SU-DHL-6 (cell line): ENCODE measurements at regions not wholly inside any gene's neighbourhood (a gene's known extent, or its start where the extent isn't known, plus 50 kb on each side); places are given as distances from the start of the nearest gene placed in this dataset.

Source experiments
- H2AFZ ChIP-seq: fragments of 200-600 bp; sonication (generic); 2 replicates; pipeline ENCODE4 v1.6.1; 2014; ENCODE audit warnings: low read depth, mild to moderate bottlenecking, moderate library complexity, mixed read lengths, antibody characterized with exemption, low read length; ENCODE audit not compliant: severe bottlenecking
- H3F3A ChIP-seq: fragments of 200-600 bp; shearing (Covaris generic); 2 replicates; pipeline ENCODE4 v1.6.0; 2016; ENCODE audit warnings: antibody characterized with exemption, mild to moderate bottlenecking; ENCODE audit not compliant: insufficient read depth
- H3K27ac ChIP-seq: fragments of 200-600 bp; sonication (generic); 2 replicates; pipeline ENCODE4 v1.5.1; 2016; ENCODE audit warnings: low read depth, mild to moderate bottlenecking, low read length, moderate library complexity, mixed read lengths
- H3K27me3 ChIP-seq: fragments of 200-600 bp; sonication (generic), shearing (Covaris generic); 2 replicates; pipeline ENCODE4 v1.6.0; 2014; ENCODE audit warnings: mild to moderate bottlenecking, low read length
- H3K36me3 ChIP-seq: fragments of 200-600 bp; sonication (generic); 2 replicates; pipeline ENCODE4 v1.6.1; 2014; ENCODE audit warnings: mild to moderate bottlenecking, low read length, mixed read lengths
- H3K4me2 ChIP-seq: fragments of 300-600, 200-600 bp; shearing (Covaris generic), sonication (generic); 2 replicates; pipeline ENCODE4 v1.6.0; 2014; ENCODE audit warnings: low read length, low read depth, mild to moderate bottlenecking; ENCODE audit not compliant: poor library complexity, severe bottlenecking
- H3K4me3 ChIP-seq: fragments of 200-600 bp; sonication (generic); 2 replicates; pipeline ENCODE4 v1.5.1; 2014; ENCODE audit warnings: antibody characterized with exemption, low read length, mild to moderate bottlenecking, mixed read lengths; ENCODE audit not compliant: insufficient read depth, poor library complexity, severe bottlenecking
- H3K79me2 ChIP-seq: fragments of 200-600 bp; sonication (generic); 2 replicates; pipeline ENCODE4 v1.6.1; 2014; ENCODE audit warnings: mild to moderate bottlenecking, low read length, moderate library complexity; ENCODE audit not compliant: insufficient read depth
- H3K9ac ChIP-seq: fragments of 200-600 bp; sonication (generic); 2 replicates; pipeline ENCODE4 v1.7.0; 2014; ENCODE audit warnings: mild to moderate bottlenecking, low read length
- H3K9me2 ChIP-seq: fragments of 200-600 bp; sonication (generic); replicated peaks from 2 replicates; pipeline ENCODE4 v1.6.1; 2014; ENCODE audit warnings: low read length; ENCODE audit not compliant: insufficient read depth
- H3K9me3 ChIP-seq: fragments of 200-600 bp; sonication (generic); 2 replicates; pipeline ENCODE4 v1.6.1; 2014; ENCODE audit warnings: low read length, mixed read lengths; ENCODE audit not compliant: insufficient read depth
- H4K20me1 ChIP-seq: fragments of 200-600 bp; sonication (generic); 2 replicates; pipeline ENCODE4 v1.6.1; 2014; ENCODE audit warnings: low read depth, mild to moderate bottlenecking, antibody characterized with exemption, low read length, moderate library complexity, mixed read lengths
- CTCF ChIP-seq: fragments of 200-600 bp; sonication (generic); IDR thresholded peaks from one replicate; pipeline ENCODE4 v1.5.1; 2017; ENCODE audit warnings: antibody characterized with exemption, mild to moderate bottlenecking, low read length, moderate library complexity; ENCODE audit not compliant: insufficient read depth, poor library complexity, severe bottlenecking
- EZH2phosphoT487 ChIP-seq: fragments of 200-600 bp; sonication (generic), shearing (Covaris generic); conservative IDR thresholded peaks from 2 replicates; pipeline ENCODE4 v1.6.1; 2018; ENCODE audit warnings: mild to moderate bottlenecking, antibody characterized with exemption, low read length, moderate library complexity, mixed read lengths

GRCh38 chr6:131486608-131487007, 86.4 kb upstream of the ARG1 start:
- Histone ChIP-seq H3K4me2 (no peak overlapping the region), H3K27me3 (no peaks in the 10 kb centered on the region), H4K20me1 (no peaks in the 10 kb centered on the region), H3K9ac (no peak overlapping the region), H3K36me3 (no peaks in the 10 kb centered on the region), H3K4me3 (no peak overlapping the region), H3K79me2 (no peaks in the 10 kb centered on the region), H3K27ac (no peak overlapping the region), H3F3A (no peaks in the 10 kb centered on the region), H2AFZ (no peak overlapping the region), H3K9me2 (no peaks in the 10 kb centered on the region), H3K9me3 (no peaks in the 10 kb centered on the region)
- TF ChIP-seq EZH2phosphoT487, result no peak
- no peak for TF ChIP-seq CTCF

GRCh38 chr6:131488780-131489179, 84.2 kb upstream of the ARG1 start:
- Histone ChIP-seq H3K36me3 (no peaks in the 10 kb centered on the region), H3K9me3 (no peaks in the 10 kb centered on the region)

GRCh38 chr6:131490441-131490840, 82.6 kb upstream of the ARG1 start:
- no peak overlapping the region for H3K4me2 ChIP-seq
- no peaks in the 10 kb centered on the region for H3K9me2 ChIP-seq
- no peaks in the 10 kb centered on the region for H4K20me1 ChIP-seq
- TF ChIP-seq CTCF, result no peak
- no peak for TF ChIP-seq EZH2phosphoT487
- no peak overlapping the region for H2AFZ ChIP-seq
- H3K79me2 ChIP-seq, result no peaks in the 10 kb centered on the region
- no peaks in the 10 kb centered on the region for H3K9me3 ChIP-seq
- no peaks in the 10 kb centered on the region for H3K27me3 ChIP-seq
- no peak overlapping the region for H3K9ac ChIP-seq
- no peak overlapping the region for H3K27ac ChIP-seq
- no peaks in the 10 kb centered on the region for H3F3A ChIP-seq
- H3K4me3 ChIP-seq, result no peak overlapping the region
- no peaks in the 10 kb centered on the region for H3K36me3 ChIP-seq

More at GRCh38 chr6:131488780-131489179, 84.2 kb upstream of the ARG1 start:
- Histone ChIP-seq H3K4me2 (no peak overlapping the region), H4K20me1 (no peaks in the 10 kb centered on the region), H3K9me2 (no peaks in the 10 kb centered on the region), H3K9ac (no peak overlapping the region), H3F3A (no peaks in the 10 kb centered on the region), H3K27ac (no peak overlapping the region), H3K4me3 (no peak overlapping the region), H2AFZ (no peak overlapping the region), H3K27me3 (no peaks in the 10 kb centered on the region), H3K79me2 (no peaks in the 10 kb centered on the region)
- TF ChIP-seq EZH2phosphoT487 (no peak), CTCF (no peak)
